EH (cell line): ENCODE measurements at regions not wholly inside any gene's neighbourhood (a gene's known extent, or its start where the extent isn't known, plus 50 kb on each side); places are given as distances from the start of the nearest gene placed in this dataset.

Experiments used
- DNase-seq: peaks from one replicate; pipeline ENCODE4 v3.0.0-alpha.2; 2015; ENCODE audit warnings: low read depth

- peak; percentile 88 for DNase-seq
Observed at GRCh38 chr1:94617134-94617805, 75.7 kb upstream of the F3 start.

GRCh38 chr1:94616506-94616905, 74.9 kb upstream of the F3 start:
- DNase-seq = no peak

GRCh38 chr1:94614996-94615395, 73.4 kb upstream of the F3 start:
- no peak for DNase-seq

- DNase-seq = no peak
Observed at GRCh38 chr1:94614168-94614815, 72.7 kb upstream of the F3 start.

GRCh38 chr1:94612525-94613204, 71.1 kb upstream of the F3 start:
- no peak for DNase-seq

GRCh38 chr1:94611681-94612475, 70.3 kb upstream of the F3 start:
- no peak for DNase-seq

- DNase-seq = no peak
Observed at GRCh38 chr1:94609619-94610018, 68.1 kb upstream of the F3 start.

- DNase-seq = peak; percentile 42
Observed at GRCh38 chr1:94608852-94609530, 67.4 kb upstream of the F3 start.

- DNase-seq = no peak
Observed at GRCh38 chr1:94608142-94608851, 66.7 kb upstream of the F3 start.

- DNase-seq = no peak
Observed at GRCh38 chr1:94607398-94607797, 65.8 kb upstream of the F3 start.

GRCh38 chr1:94606471-94606870, 64.9 kb upstream of the F3 start:
- DNase-seq = no peak

GRCh38 chr1:94603663-94604062, 62.1 kb upstream of the F3 start:
- DNase-seq = no peak

GRCh38 chr1:94602802-94603625, 61.5 kb upstream of the F3 start:
- no peak for DNase-seq

GRCh38 chr1:94602316-94602715, 60.8 kb upstream of the F3 start:
- DNase-seq = no peak

- DNase-seq = no peak
Observed at GRCh38 chr1:94600556-94600955, 59.0 kb upstream of the F3 start.

GRCh38 chr1:94599095-94599813, 57.7 kb upstream of the F3 start:
- no peak for DNase-seq

- DNase-seq = peak; percentile 75
Observed at GRCh38 chr1:94597701-94598100, 56.1 kb upstream of the F3 start.

GRCh38 chr1:94596260-94596659, 54.7 kb upstream of the F3 start:
- DNase-seq = no peak

GRCh38 chr1:94595658-94596057, 54.1 kb upstream of the F3 start:
- no peak for DNase-seq

GRCh38 chr1:94593611-94594010, 52.1 kb upstream of the F3 start:
- no peak for DNase-seq
